Body of pancreas (tissue), 4 donors: ENCODE measurements at regions not wholly inside any gene's neighbourhood (a gene's known extent, or its start where the extent isn't known, plus 50 kb on each side); places are given as distances from the start of the nearest gene placed in this dataset.
"Not testable (repeated sequence)": the region's sequence is repeated elsewhere in the genome, so short reads cannot be mapped to it uniquely, and the experiment has no call there.

Source experiments
- ATAC-seq: fragments of 150-250 bp; one replicate; pipeline ENCODE4 v1.9.1; 2016
- DNase-seq, 4 donors: peaks; one replicate each; pipeline ENCODE4 v3.0.0-alpha.2; 2019
- H3K27ac ChIP-seq, 4 donors: fragments of 200-600 bp; sonication (generic); 1 replicate in 3 of 4; 2 replicates in 1 of 4; pipeline versions ENCODE4 v1.5.1 to v1.6.1; 2016 to 2019; ENCODE audit warnings: mild to moderate bottlenecking in 1 of 4, mixed read lengths in 1 of 4, moderate library complexity in 1 of 4
- H3K27me3 ChIP-seq, 2 donors: fragments of 200-600 bp; sonication (generic); one replicate each; pipeline ENCODE4 v1.6.0; 2016; ENCODE audit warnings: mild to moderate bottlenecking in 1 of 2
- H3K36me3 ChIP-seq, 2 donors: fragments of 200-600 bp; sonication (generic); replicated peaks in 1 of 2; 2 replicates each; pipeline ENCODE4 v1.5.1; 2016; ENCODE audit warnings: low read depth in 2 of 2; ENCODE audit not compliant: insufficient read depth in 1 of 2
- H3K4me1 ChIP-seq: fragments of 200-600 bp; sonication (generic); one replicate; pipeline ENCODE4 v1.6.0; 2016
- H3K4me3 ChIP-seq, 2 donors: fragments of 200-600 bp; sonication (generic); 1 replicate in 1 of 2; 2 replicates in 1 of 2; pipeline ENCODE4 v1.5.1; 2016 to 2019
- H3K9me3 ChIP-seq, 3 donors: fragments of 200-600 bp; sonication (generic); 1 replicate in 2 of 3; 2 replicates in 1 of 3; pipeline ENCODE4 v1.5.1; 2016
- POLR2A ChIP-seq, 3 donors: fragments of 450-650 bp; IDR thresholded peaks; one replicate each; pipeline ENCODE4 v1.6.1; 2016; ENCODE audit warnings: antibody characterized with exemption in 3 of 3, mild to moderate bottlenecking in 2 of 3
- WGBS, 2 donors: methylation state at CpG; one replicate each; pipeline ENCODE4 v1.1.5; 2017; 5-methylcytosine and 5-hydroxymethylcytosine counted together
- intact Hi-C: fragments of 100-400 bp; cut with DNase I; formaldehyde crosslinking; loops from one replicate; pipeline ENCODE4 v1.15.1; 2023
- TF ChIP-seq, protein P1 (sequence below), 7 experiments: fragments of 450-650 bp in 4 of 7; fragments of 200-600 bp in 3 of 7; sonication (generic) in 3 of 7; IDR thresholded peaks; one replicate each; pipeline ENCODE4 v1.5.1; 2016 to 2019; ENCODE audit warnings: antibody characterized with exemption in 7 of 7

DNA sequence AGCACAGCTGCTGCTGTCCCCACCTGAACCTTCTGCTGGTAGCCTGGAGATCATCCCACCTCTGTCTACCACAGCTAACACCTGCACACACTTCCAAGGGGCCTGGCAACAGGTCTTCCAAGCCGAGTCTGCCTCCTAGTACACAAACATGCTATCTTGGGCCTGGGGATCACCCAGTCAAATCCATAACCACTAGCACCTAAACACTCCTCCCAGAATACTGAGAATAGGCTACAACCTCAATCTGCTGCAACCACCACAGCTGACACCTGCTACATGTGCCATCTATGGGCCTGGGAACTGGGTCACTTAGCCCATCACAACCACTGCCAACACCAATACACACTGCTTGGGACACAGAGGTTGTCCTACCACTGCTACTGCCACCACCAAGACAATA lies 362.8 kb upstream of the ARPP21 start:
- ATAC-seq: no peak

GRCh38 chr3:35291471-35292236 lies 347.7 kb upstream of the ARPP21 start:
- Histone ChIP-seq H3K36me3 (no peaks in the 10 kb centered on the region), H3K9me3 (no peaks in the 10 kb centered on the region), H3K27me3 (no peaks in the 10 kb centered on the region), H3K4me1 (no peaks in the 10 kb centered on the region), H3K27ac (no peak overlapping the region), H3K4me3 (no peak overlapping the region)
- DNase-seq (no peak), ATAC-seq (no peak)
- no peak for TF ChIP-seq POLR2A (IDR thresholded peaks at IDR 0.05)
- TF ChIP-seq, protein P1, sequence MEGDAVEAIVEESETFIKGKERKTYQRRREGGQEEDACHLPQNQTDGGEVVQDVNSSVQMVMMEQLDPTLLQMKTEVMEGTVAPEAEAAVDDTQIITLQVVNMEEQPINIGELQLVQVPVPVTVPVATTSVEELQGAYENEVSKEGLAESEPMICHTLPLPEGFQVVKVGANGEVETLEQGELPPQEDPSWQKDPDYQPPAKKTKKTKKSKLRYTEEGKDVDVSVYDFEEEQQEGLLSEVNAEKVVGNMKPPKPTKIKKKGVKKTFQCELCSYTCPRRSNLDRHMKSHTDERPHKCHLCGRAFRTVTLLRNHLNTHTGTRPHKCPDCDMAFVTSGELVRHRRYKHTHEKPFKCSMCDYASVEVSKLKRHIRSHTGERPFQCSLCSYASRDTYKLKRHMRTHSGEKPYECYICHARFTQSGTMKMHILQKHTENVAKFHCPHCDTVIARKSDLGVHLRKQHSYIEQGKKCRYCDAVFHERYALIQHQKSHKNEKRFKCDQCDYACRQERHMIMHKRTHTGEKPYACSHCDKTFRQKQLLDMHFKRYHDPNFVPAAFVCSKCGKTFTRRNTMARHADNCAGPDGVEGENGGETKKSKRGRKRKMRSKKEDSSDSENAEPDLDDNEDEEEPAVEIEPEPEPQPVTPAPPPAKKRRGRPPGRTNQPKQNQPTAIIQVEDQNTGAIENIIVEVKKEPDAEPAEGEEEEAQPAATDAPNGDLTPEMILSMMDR (IDR thresholded peaks at IDR 0.05): no peak
- intact Hi-C loops: no loop called here
- 28 to 34% methylated on average over 4 of the region's 4 CpGs for WGBS, 2 donors

More for the DNA sequence above, 362.8 kb upstream of the ARPP21 start:
- TF ChIP-seq, protein P1 (IDR thresholded peaks at IDR 0.05): no peak
- TF ChIP-seq POLR2A (IDR thresholded peaks at IDR 0.05): no peak
- no peaks in the 10 kb centered on the region for H3K27me3 ChIP-seq
- DNase-seq: no peak
- H3K4me3 ChIP-seq: no peak overlapping the region
- intact Hi-C loops: no loop called here
- H3K27ac ChIP-seq: no peak overlapping the region
- no peaks in the 10 kb centered on the region for H3K9me3 ChIP-seq
- 17% methylated on average over 1 of the region's 1 CpG for WGBS, 2 donors
- no peaks in the 10 kb centered on the region for H3K36me3 ChIP-seq
- H3K4me1 ChIP-seq: no peaks in the 10 kb centered on the region

DNA sequence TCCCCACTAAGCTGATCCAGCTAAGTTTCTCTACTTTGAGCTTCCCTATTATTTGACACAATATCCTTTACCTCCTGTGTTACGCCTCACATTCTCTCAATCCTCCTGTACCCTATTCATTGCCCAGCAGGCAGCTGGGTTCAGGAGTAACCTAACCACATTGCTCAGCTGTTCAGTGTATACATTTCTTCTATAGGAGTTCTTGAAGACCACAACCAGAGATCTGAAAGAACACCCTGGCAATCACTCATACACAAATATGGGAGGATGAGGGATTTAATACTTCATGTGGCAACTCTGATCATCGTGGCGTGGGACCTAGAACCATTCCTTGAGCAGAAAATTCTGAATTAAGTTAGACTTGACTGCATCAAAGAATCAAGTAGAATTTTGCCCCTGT lies 346.8 kb upstream of the ARPP21 start:
- no peaks in the 10 kb centered on the region for H3K27me3 ChIP-seq
- intact Hi-C loops: no loop called here
- no peak for TF ChIP-seq POLR2A (IDR thresholded peaks at IDR 0.05)
- TF ChIP-seq, protein P1 (IDR thresholded peaks at IDR 0.05): no peak
- WGBS, 2 donors: 58 to 85% methylated on average over 3 of the region's 3 CpGs
- no peaks in the 10 kb centered on the region for H3K9me3 ChIP-seq
- H3K4me3 ChIP-seq: no peak overlapping the region
- ATAC-seq (no peak), DNase-seq (no peak)
- no peak overlapping the region for H3K27ac ChIP-seq
- H3K36me3 ChIP-seq: no peaks in the 10 kb centered on the region
- H3K4me1 ChIP-seq: no peaks in the 10 kb centered on the region

- no peak overlapping the region for H3K4me3 ChIP-seq
- intact Hi-C loops: no loop called here
- no peak for TF ChIP-seq POLR2A (IDR thresholded peaks at IDR 0.05)
- no peaks in the 10 kb centered on the region for H3K36me3 ChIP-seq
- H3K27ac ChIP-seq: no peak overlapping the region
- H3K9me3 ChIP-seq: no peaks in the 10 kb centered on the region
- DNase-seq (no peak), ATAC-seq (no peak)
- no peaks in the 10 kb centered on the region for H3K4me1 ChIP-seq
- H3K27me3 ChIP-seq: no peaks in the 10 kb centered on the region
- 31 to 33% methylated on average over 2 of the region's 2 CpGs for WGBS, 2 donors
Observed at GRCh38 chr3:35295906-35296305, 343.4 kb upstream of the ARPP21 start.

DNA sequence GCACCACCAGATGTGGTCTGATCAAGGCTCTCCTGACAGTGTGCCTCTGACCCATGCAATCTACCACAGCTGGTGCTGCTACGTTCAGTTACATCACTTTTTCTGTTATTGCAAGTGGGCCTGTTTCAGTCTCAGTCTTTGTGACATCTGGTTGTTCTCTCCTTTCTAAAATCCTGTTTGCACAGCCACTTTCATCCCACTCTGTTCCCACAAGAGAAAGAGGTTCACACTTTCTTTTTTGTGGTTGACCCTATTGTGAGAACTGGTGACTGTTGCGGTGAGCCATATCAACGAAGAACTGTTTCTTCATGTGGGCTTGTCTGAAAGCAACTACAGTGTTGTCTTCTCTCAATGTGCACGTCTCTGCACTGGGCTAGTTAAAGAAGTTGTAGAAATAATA lies 342.8 kb upstream of the ARPP21 start:
- Histone ChIP-seq H3K4me1 (no peaks in the 10 kb centered on the region), H3K9me3 (no peaks in the 10 kb centered on the region), H3K27ac (no peak overlapping the region), H3K27me3 (no peaks in the 10 kb centered on the region), H3K4me3 (no peak overlapping the region), H3K36me3 (no peaks in the 10 kb centered on the region)
- intact Hi-C loops: no loop called here
- no peak for ATAC-seq
- 62 to 65% methylated on average over 4 of the region's 4 CpGs for WGBS, 2 donors
- no peak for DNase-seq
- TF ChIP-seq, protein P1 (IDR thresholded peaks at IDR 0.05): no peak
- no peak for TF ChIP-seq POLR2A (IDR thresholded peaks at IDR 0.05)

GRCh38 chr3:35296944-35297343 lies 342.4 kb upstream of the ARPP21 start:
- DNase-seq, H3K27me3 ChIP-seq, H3K27ac ChIP-seq, intact Hi-C loops, ATAC-seq, H3K9me3 ChIP-seq, H3K4me3 ChIP-seq, H3K4me1 ChIP-seq, H3K36me3 ChIP-seq: not testable (repeated sequence)
- 48 to 62% methylated on average over 2 of the region's 2 CpGs for WGBS, 2 donors
